RWPE2 (cell line): ENCODE measurements at regions not wholly inside any gene's neighbourhood (a gene's known extent, or its start where the extent isn't known, plus 50 kb on each side); places are given as distances from the start of the nearest gene placed in this dataset.

ENCODE experiments used
- ATAC-seq: fragments of 200-7000 bp; cut with Tn5 transposase; 3 replicates; pipeline ENCODE4 v1.9.1; 2021; ENCODE audit warnings: low read depth
- DNase-seq: peaks from one replicate; pipeline ENCODE4 v3.0.0-alpha.2; 2020; ENCODE audit warnings: low spot score
- H3K27ac ChIP-seq: fragments of 450-650 bp; 2 replicates; pipeline ENCODE4 v1.5.1; 2017; ENCODE audit warnings: mild to moderate bottlenecking; ENCODE audit not compliant: poor library complexity, severe bottlenecking
- H3K27me3 ChIP-seq: fragments of 250-450 bp; sonication (Bioruptor Pico); 2 replicates; pipeline ENCODE4 v1.5.1; 2021; ENCODE audit warnings: mild to moderate bottlenecking, moderate library complexity; ENCODE audit not compliant: insufficient read depth, poor library complexity, severe bottlenecking
- H3K36me3 ChIP-seq: fragments of 250-450 bp; sonication (Bioruptor Pico); 2 replicates; pipeline ENCODE4 v1.5.1; 2020; ENCODE audit warnings: low read depth, mild to moderate bottlenecking, moderate library complexity
- H3K4me1 ChIP-seq: fragments of 250-450 bp; sonication (Bioruptor Pico); 2 replicates; pipeline ENCODE4 v1.5.1; 2021; ENCODE audit warnings: mild to moderate bottlenecking, moderate library complexity; ENCODE audit not compliant: insufficient read depth, poor library complexity, severe bottlenecking
- H3K4me3 ChIP-seq: fragments of 250-450 bp; sonication (Bioruptor Pico); 2 replicates; pipeline ENCODE4 v1.5.1; 2021; ENCODE audit warnings: mild to moderate bottlenecking, moderate library complexity; ENCODE audit not compliant: severe bottlenecking
- H3K9me3 ChIP-seq: fragments of 250-450 bp; sonication (Bioruptor Pico); 2 replicates; pipeline ENCODE4 v1.5.1; 2021; ENCODE audit warnings: mild to moderate bottlenecking, moderate library complexity; ENCODE audit not compliant: severe bottlenecking
- TF ChIP-seq, protein P1 (sequence below): fragments of 450-650 bp; IDR thresholded peaks from one replicate; pipeline ENCODE4 v1.5.1; 2017; ENCODE audit warnings: mild to moderate bottlenecking, moderate library complexity; ENCODE audit not compliant: poor library complexity, severe bottlenecking

DNA sequence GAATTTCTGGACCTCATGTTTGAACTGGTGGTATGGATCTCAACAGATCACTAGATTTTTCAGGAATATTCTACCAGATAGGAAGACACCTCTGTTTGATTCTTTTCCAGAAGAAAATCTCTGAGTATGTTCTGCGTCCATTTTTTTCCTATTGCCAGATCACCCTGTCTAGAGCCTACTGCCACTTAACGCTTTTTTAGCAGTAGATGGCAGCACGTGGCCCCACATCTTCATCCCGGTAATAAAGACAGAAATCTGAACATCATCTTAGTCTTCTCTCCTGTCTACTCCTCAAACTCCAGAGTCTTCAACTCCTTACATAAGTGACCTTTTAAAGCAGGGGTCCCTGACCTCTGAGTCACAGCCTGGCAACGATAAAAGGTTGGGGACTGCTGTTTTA, 184.7 kb downstream of the TMA16 start:
- Histone ChIP-seq H3K27me3 (no peaks in the 10 kb centered on the region), H3K9me3 (no peaks in the 10 kb centered on the region), H3K27ac (no peak overlapping the region), H3K36me3 (no peaks in the 10 kb centered on the region), H3K4me1 (no peaks in the 10 kb centered on the region), H3K4me3 (no peak overlapping the region)
- TF ChIP-seq, protein P1, sequence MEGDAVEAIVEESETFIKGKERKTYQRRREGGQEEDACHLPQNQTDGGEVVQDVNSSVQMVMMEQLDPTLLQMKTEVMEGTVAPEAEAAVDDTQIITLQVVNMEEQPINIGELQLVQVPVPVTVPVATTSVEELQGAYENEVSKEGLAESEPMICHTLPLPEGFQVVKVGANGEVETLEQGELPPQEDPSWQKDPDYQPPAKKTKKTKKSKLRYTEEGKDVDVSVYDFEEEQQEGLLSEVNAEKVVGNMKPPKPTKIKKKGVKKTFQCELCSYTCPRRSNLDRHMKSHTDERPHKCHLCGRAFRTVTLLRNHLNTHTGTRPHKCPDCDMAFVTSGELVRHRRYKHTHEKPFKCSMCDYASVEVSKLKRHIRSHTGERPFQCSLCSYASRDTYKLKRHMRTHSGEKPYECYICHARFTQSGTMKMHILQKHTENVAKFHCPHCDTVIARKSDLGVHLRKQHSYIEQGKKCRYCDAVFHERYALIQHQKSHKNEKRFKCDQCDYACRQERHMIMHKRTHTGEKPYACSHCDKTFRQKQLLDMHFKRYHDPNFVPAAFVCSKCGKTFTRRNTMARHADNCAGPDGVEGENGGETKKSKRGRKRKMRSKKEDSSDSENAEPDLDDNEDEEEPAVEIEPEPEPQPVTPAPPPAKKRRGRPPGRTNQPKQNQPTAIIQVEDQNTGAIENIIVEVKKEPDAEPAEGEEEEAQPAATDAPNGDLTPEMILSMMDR: peak; percentile 72
- DNase-seq (no peak), ATAC-seq (peak; percentile 77)

DNA sequence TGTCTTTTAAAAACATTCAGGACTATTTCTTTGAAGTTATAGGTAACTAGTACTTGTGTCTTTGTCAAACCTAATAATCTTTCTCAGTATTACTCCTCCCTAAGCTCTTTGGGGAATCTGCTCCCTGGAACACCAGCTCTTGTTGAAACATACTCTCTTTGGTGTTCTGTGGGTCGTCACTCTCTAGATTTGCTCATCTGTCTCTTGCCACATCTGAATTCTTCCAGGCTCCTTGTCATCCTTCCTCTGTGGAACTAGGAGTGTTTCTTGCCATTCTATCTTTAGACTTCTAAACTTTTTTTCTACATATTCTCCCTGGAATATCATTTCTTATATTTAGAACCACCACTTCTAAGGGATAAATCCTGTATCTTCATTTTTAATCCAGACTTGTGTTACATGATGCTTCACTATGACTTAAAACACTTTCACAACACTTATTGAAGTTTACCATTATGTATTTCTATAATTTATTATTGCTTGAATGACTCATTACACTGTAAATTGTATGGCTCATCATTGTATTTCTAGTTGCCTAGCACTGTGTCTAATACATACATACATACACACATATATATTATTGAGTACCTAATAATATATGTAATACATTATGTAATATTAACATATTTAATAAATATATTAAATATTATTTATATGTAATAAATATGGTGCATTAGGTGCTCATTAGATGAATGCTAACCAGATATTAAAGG, 186.1 kb downstream of the TMA16 start:
- H3K4me3 ChIP-seq: no peak overlapping the region
- DNase-seq (no peak), ATAC-seq (peak; percentile 51; the same call in 2 of the 3 replicates)
- H3K27me3 ChIP-seq: no peaks in the 10 kb centered on the region
- TF ChIP-seq, protein P1: no peak
- no peaks in the 10 kb centered on the region for H3K36me3 ChIP-seq
- H3K9me3 ChIP-seq: no peaks in the 10 kb centered on the region
- no peaks in the 10 kb centered on the region for H3K4me1 ChIP-seq
- H3K27ac ChIP-seq: no peak overlapping the region

DNA sequence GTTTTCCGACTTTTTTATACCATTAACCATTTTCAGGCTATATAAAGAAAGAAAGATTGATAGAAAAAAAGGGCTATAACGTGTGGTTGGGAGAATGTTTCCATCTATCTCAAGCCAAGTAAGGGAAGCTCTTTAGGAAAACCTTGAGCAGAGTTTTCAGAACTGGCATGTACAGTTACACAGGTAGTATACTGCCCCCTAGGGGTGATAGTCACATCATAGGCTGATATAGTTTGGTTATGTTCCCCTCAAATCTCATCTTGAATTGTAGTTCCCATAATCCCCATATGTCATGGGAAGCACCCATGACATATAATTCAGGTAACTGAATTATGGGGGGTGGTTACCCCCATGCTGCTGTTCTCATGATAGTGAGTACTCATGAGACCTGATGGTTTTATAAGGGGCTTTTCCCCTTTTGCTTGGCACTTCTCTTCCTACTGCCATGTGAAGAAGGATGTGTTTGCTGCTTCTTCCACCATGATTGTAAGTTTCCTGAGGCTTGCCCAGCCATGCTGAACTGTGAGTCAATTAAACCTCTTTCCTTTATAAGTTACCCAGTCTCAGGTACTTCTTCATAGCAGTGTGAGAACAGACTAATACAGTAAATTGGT, 186.8 kb downstream of the TMA16 start:
- DNase-seq (no peak), ATAC-seq (no peak)
- Histone ChIP-seq H3K27ac (no peak overlapping the region), H3K36me3 (no peaks in the 10 kb centered on the region), H3K4me3 (no peak overlapping the region), H3K9me3 (no peaks in the 10 kb centered on the region), H3K27me3 (no peaks in the 10 kb centered on the region), H3K4me1 (no peaks in the 10 kb centered on the region)
- TF ChIP-seq, protein P1: peak; percentile 41

DNA sequence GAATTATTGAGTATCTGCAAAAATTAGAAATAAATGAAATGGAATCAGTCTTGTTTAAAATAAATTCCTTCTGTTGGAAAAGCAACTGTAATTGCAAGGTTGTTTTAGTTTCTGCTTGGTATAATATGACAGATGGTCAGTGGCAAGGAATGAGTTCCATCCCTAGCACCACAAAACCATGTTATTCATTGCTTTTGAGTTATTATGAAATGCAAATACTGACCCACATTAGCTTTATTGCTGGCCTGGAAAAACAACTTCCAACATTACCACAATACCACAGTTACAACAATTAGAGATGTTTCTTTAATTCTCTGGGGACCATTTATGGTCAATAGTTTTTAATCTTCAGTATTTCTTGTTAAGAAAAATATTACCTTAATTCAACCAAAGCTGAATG, 194.4 kb downstream of the TMA16 start:
- Histone ChIP-seq H3K4me3 (no peak overlapping the region), H3K27me3 (no peaks in the 10 kb centered on the region), H3K27ac (no peak overlapping the region), H3K36me3 (no peaks in the 10 kb centered on the region), H3K4me1 (peaks cover 12% of the 10 kb centered on the region), H3K9me3 (no peaks in the 10 kb centered on the region)
- TF ChIP-seq, protein P1: no peak
- no peak for DNase-seq
- no peak for ATAC-seq

DNA sequence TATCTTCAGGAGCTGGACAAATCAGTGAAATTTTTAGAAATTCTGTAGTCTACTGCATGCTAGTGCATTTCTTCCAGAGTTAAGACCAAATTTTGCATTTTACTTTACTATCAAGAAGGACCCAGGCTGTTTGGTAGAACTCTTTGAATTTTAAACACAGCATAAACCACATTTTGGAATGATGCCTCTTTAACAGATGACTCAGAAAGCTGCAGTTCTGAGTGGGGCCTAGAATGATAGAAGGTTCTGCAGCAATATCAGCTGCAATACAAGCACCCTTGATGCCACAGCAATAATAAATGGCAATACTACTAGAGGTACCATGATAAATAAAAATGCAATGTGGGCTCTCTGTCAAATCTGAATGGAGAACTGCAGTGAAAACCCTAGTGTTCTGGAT, 198.7 kb downstream of the TMA16 start:
- TF ChIP-seq, protein P1: no peak

More for the DNA sequence above, 198.7 kb downstream of the TMA16 start:
- Histone ChIP-seq H3K27ac (peak overlapping the region; percentile 97), H3K9me3 (peaks cover 4% of the 10 kb centered on the region), H3K36me3 (no peaks in the 10 kb centered on the region), H3K27me3 (no peaks in the 10 kb centered on the region), H3K4me1 (peaks cover 34% of the 10 kb centered on the region), H3K4me3 (no peak overlapping the region)
- 0 out of 3 replicates have a peak, but pooled peaks have one; percentile 4 for ATAC-seq
- no peak for DNase-seq
